Common myeloid progenitor, CD34-positive (primary cell): ENCODE measurements at regions not wholly inside any gene's neighbourhood (a gene's known extent, or its start where the extent isn't known, plus 50 kb on each side); places are given as distances from the start of the nearest gene placed in this dataset.

ENCODE experiments used
- CTCF ChIA-PET: fragments of 350-600 bp; sonication (Branson Sonifier 250); formaldehyde crosslinking; loops from one replicate; lab custom pipeline; 2021; ENCODE audit warnings: antibody characterized with exemption; lab: Charles Lee
- POLR2A ChIA-PET: fragments of 350-600 bp; sonication (Branson Sonifier 250); formaldehyde crosslinking; loops from one replicate; lab custom pipeline; 2021; ENCODE audit warnings: antibody characterized with exemption; lab: Charles Lee
- DNase-seq, 3 donors: peaks; one replicate each; pipeline versions ENCODE4 v3.0.0 to v3.0.0-alpha.2; 2013
- H3K27ac ChIP-seq, 2 experiments: 1 replicate in 1 of 2; 2 replicates in 1 of 2; pipeline ENCODE4 v1.7.0; 2013; ENCODE audit warnings: inconsistent platforms in 2 of 2, low read length in 2 of 2, mild to moderate bottlenecking in 2 of 2, low read depth in 1 of 2, moderate library complexity in 1 of 2; ENCODE audit not compliant: severe bottlenecking in 2 of 2, insufficient read depth in 1 of 2, poor library complexity in 1 of 2
- H3K27me3 ChIP-seq, 5 experiments: replicated peaks in 2 of 5; 1 replicate in 3 of 5; 2 replicates in 2 of 5; pipeline versions ENCODE4 v1.6.1 to v1.7.0; 2013; ENCODE audit warnings: low read length in 4 of 5, mild to moderate bottlenecking in 2 of 5, moderate library complexity in 2 of 5, inconsistent platforms in 1 of 5; ENCODE audit not compliant: insufficient read depth in 5 of 5, control insufficient read depth in 4 of 5
- H3K36me3 ChIP-seq, 4 experiments: 1 replicate in 2 of 4; 2 replicates in 2 of 4; pipeline versions ENCODE4 v1.6.1 to v1.7.0; 2013; ENCODE audit warnings: low read length in 3 of 4, control low read depth in 1 of 4, mild to moderate bottlenecking in 1 of 4; ENCODE audit not compliant: control insufficient read depth in 4 of 4, insufficient read depth in 4 of 4
- H3K4me1 ChIP-seq, 4 experiments: 1 replicate in 3 of 4; 2 replicates in 1 of 4; pipeline versions ENCODE4 v1.6.1 to v1.7.1; 2013; ENCODE audit warnings: low read length in 3 of 4, mild to moderate bottlenecking in 3 of 4, control low read depth in 1 of 4, inconsistent platforms in 1 of 4, moderate library complexity in 1 of 4; ENCODE audit not compliant: control insufficient read depth in 4 of 4, insufficient read depth in 4 of 4; ENCODE audit errors: control extremely low read depth in 1 of 4
- H3K4me3 ChIP-seq, 7 experiments: 1 replicate in 4 of 7; 2 replicates in 3 of 7; pipeline versions ENCODE4 v1.5.1 to v1.7.0; 2013; ENCODE audit warnings: mild to moderate bottlenecking in 7 of 7, low read length in 6 of 7, moderate library complexity in 6 of 7, inconsistent platforms in 2 of 7, low read depth in 2 of 7, control low read depth in 1 of 7; ENCODE audit not compliant: insufficient read depth in 4 of 7, control insufficient read depth in 1 of 7; ENCODE audit errors: extremely low read depth in 1 of 7
- H3K9me3 ChIP-seq, 5 experiments: 1 replicate in 4 of 5; 2 replicates in 1 of 5; pipeline versions ENCODE4 v1.6.1 to v1.7.1; 2013; ENCODE audit warnings: low read length in 4 of 5, mild to moderate bottlenecking in 2 of 5, inconsistent platforms in 1 of 5, low read depth in 1 of 5, moderate library complexity in 1 of 5; ENCODE audit not compliant: control insufficient read depth in 4 of 5, insufficient read depth in 2 of 5; ENCODE audit errors: control extremely low read depth in 1 of 5
- WGBS: methylation state at CpG from one replicate; pipeline ENCODE4 v1.1.5; 2013; ENCODE audit not compliant: insufficient coverage; 5-methylcytosine and 5-hydroxymethylcytosine counted together

DNA sequence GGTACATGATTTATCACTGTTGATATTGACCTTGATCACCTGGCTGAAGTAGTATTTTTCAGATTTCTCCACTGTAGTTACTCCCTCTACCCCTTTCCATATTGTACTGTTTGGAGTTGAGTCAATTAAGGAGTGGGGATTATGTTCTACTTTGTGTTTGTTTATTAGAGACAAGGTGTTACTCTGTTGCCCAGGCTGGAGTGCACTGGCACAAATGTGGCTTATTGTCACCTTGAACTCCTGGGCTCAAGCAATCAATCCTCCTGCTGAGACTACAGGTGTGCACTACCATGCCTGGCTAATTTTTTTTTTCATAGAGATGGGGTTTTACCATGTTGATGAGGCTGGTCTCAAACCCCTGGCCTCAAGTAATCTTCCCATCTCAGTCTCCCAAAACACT is 85.3 kb upstream of the CCDC90B start:
- Histone ChIP-seq H3K4me1 (no peaks in the 10 kb centered on the region), H3K27me3 (peaks cover 0 to 3% (median 0%) of the 10 kb centered on the region in 5 experiments), H3K4me3 (no peak overlapping the region), H3K9me3 (peaks cover 0 to 16% (median 0%) of the 10 kb centered on the region in 5 experiments), H3K27ac (no peak overlapping the region), H3K36me3 (no peaks in the 10 kb centered on the region)
- DNase-seq: no peak
- POLR2A ChIA-PET: no interaction called here
- CTCF ChIA-PET: no interaction called here

DNA sequence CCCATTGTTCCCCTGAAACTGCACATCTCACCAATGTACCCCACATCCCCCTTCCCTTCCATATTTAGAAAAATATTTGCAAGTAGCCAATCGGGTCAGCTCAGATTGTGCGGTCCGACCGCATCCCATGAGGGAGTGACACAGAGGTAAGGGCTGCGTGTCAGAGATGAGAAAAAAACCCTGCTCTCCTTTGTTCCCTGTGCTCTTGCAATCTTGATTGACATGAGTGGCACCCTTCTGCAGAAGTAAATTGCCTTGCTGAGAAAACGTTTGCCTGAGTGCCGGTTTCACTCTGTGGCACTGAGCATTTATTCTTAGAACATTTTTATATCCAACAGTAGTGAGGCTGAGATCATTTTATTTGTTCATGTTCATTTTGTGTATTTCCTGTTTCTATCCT is 81.6 kb upstream of the CCDC90B start:
- H3K36me3 ChIP-seq: no peaks in the 10 kb centered on the region
- H3K27me3 ChIP-seq: peaks cover 0 to 3% (median 0%) of the 10 kb centered on the region in 5 experiments
- CTCF ChIA-PET: no interaction called here
- H3K4me3 ChIP-seq: no peak overlapping the region
- no peaks in the 10 kb centered on the region for H3K4me1 ChIP-seq
- POLR2A ChIA-PET: no interaction called here
- DNase-seq: no peak
- WGBS: 97% methylated on average over 5 of the region's 7 CpGs
- H3K9me3 ChIP-seq: peaks cover 0 to 16% (median 0%) of the 10 kb centered on the region in 5 experiments
- H3K27ac ChIP-seq: no peak overlapping the region

DNA sequence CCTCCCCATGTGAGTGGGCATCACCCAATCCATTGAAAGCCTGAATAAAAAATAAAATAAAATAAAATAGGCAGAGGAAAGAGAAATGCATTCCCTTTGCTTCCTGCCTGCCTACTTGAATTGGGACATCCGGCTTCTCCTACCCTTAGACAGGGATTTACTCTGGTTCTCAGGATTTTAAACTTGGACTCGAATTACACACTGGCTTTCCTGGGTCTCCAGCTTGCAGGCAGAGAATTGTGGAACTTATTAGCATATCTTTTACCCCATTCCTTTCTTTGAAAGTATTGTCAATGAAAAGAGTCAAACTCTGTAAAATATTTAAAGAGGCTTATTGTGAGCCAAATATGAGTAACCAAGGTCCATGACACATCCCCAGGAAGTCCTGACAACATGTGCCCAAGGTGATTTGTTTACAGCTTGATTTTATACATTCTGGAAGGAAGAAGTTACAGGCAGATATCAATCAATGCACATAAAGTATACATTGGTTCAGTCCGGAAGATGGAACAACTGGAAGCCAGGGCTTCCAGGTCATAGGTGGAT is 78.4 kb upstream of the CCDC90B start:
- H3K27ac ChIP-seq: no peak overlapping the region
- CTCF ChIA-PET: no interaction called here
- H3K4me3 ChIP-seq: no peak overlapping the region
- peaks cover 0 to 16% (median 0%) of the 10 kb centered on the region in 5 experiments for H3K9me3 ChIP-seq
- POLR2A ChIA-PET: no interaction called here
- WGBS: 90% methylated on average over 1 of the region's 3 CpGs
- DNase-seq: no peak
- H3K27me3 ChIP-seq: no peaks in the 10 kb centered on the region
- H3K4me1 ChIP-seq: no peaks in the 10 kb centered on the region
- H3K36me3 ChIP-seq: no peaks in the 10 kb centered on the region

DNA sequence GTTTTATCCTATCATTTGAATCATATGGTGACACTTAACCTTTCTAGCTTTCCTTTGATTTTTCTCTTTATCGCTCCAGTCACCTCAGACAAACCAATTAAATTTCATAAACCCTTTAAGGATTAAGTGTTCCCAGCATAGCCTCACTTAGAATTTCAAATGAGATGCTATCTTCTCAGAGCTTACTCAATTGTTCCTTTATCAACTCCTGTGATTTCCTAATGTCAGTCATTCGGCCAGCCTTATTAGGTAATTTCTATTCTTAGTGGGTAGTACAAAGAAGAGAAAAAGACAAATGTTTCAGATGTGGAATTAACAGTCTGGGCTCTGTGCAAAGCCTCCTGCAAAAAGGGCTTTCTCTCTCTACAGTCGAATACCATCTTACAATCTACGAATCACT is 77.1 kb upstream of the CCDC90B start:
- no peak overlapping the region for H3K4me3 ChIP-seq
- H3K27ac ChIP-seq: no peak overlapping the region
- no peaks in the 10 kb centered on the region for H3K4me1 ChIP-seq
- H3K36me3 ChIP-seq: no peaks in the 10 kb centered on the region
- DNase-seq: no peak
- ChIA-PET POLR2A (no interaction called here), CTCF (no interaction called here)
- peaks cover 0 to 10% (median 0%) of the 10 kb centered on the region in 5 experiments for H3K9me3 ChIP-seq
- WGBS: 90% methylated on average over 2 of the region's 4 CpGs
- no peaks in the 10 kb centered on the region for H3K27me3 ChIP-seq

DNA sequence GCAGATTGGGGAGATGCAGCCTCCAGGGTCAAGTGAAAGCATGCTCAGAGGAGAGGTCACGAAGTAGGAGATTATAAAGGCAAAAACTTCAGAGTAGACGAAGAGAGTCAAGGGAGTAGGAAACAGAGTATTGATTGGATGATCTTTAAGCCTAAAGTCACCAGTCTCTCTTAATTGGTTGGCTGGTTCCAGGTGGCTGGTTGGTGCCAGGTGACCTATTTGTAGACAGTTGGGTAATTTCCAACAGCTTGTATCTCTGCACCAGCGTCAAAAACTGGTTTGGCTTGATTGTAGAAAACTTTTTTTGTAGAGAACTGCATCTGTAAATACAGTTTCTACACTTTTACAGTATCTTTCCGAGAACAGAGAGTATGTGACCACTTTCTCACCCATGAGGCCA is 75.7 kb upstream of the CCDC90B start:
- H3K4me1 ChIP-seq: no peaks in the 10 kb centered on the region
- WGBS: 100% methylated on average over 3 of the region's 4 CpGs
- POLR2A ChIA-PET: interaction anchor here (0.6 kb wide), 1 partner anchor 14 kb away, joined by 3 read pairs; no protein-coding TSS in a partner anchor
- no peak overlapping the region for H3K4me3 ChIP-seq
- CTCF ChIA-PET: interaction anchor here (0.6 kb wide), 1 partner anchor 8 kb away, joined by 3 read pairs; no protein-coding TSS in a partner anchor
- peaks cover 0 to 6% (median 0%) of the 10 kb centered on the region in 5 experiments for H3K9me3 ChIP-seq
- H3K27me3 ChIP-seq: no peaks in the 10 kb centered on the region
- H3K27ac ChIP-seq: no peak overlapping the region
- no peak for DNase-seq
- no peaks in the 10 kb centered on the region for H3K36me3 ChIP-seq

DNA sequence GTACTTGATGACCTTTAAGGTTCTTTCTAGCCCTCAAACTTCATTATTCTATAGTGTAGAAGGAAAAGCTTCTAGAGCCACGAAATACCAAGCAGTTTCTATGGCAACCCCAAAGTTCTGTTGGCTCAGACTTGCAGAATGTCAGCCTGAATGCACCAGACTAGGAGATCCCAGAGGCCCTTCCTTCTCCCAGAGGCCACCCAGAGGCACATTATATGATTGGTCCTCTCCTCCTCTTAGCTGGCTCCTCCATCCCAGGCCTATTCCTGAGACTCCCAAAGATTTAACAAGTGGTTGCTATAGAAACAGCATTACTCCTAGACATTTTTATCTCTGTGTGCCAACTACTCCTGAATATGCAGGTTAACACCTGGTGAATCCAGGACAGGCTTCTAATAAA is 69.2 kb upstream of the CCDC90B start:
- ChIA-PET CTCF (no interaction called here), POLR2A (no interaction called here)
- DNase-seq: no peak
- Histone ChIP-seq H3K36me3 (no peaks in the 10 kb centered on the region), H3K4me3 (no peak overlapping the region), H3K27me3 (no peaks in the 10 kb centered on the region), H3K4me1 (no peaks in the 10 kb centered on the region), H3K27ac (no peak overlapping the region), H3K9me3 (peaks cover 0 to 8% (median 0%) of the 10 kb centered on the region in 5 experiments)
- WGBS: no CpG with 5 or more reads among the region's 1 CpG

DNA sequence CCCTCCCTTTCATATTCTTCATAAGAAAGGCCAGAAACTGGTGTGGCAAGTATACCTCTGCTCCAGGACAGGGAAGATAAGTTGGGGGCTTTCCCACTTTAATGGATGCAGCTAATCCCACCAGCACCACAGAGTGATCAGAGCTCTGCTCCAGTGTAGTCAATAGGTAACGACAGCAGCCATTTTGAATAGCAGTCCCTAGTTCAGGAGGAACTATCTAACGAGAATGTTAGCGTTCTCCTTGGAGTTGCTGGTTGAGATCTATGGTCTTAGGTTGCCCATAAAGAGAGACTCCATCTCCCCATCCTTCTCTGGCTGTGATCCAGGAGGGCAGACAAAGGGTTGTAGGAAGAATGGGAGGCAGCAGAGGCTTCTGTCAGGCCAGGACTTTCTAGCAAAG is 64.0 kb upstream of the CCDC90B start:
- Histone ChIP-seq H3K27me3 (peaks cover 0 to 2% (median 0%) of the 10 kb centered on the region in 5 experiments), H3K9me3 (no peaks in the 10 kb centered on the region), H3K36me3 (no peaks in the 10 kb centered on the region), H3K4me3 (no peak overlapping the region), H3K27ac (no peak overlapping the region), H3K4me1 (no peaks in the 10 kb centered on the region)
- ChIA-PET POLR2A (no interaction called here), CTCF (no interaction called here)
- 100% methylated on average over 1 of the region's 3 CpGs for WGBS
- DNase-seq: no peak
